Retina (tissue), 1 donor: ENCODE measurements at regions not wholly inside any gene's neighbourhood (a gene's known extent, or its start where the extent isn't known, plus 50 kb on each side); places are given as distances from the start of the nearest gene placed in this dataset.
"Not testable (repeated sequence)": the region's sequence is repeated elsewhere in the genome, so short reads cannot be mapped to it uniquely, and the experiment has no call there.

Experiments
- DNase-seq: peaks from one replicate; pipeline ENCODE4 v3.0.0-alpha.2; 2016

GRCh38 chr21:27578741-27579265 lies 611.9 kb upstream of the ADAMTS5 start:
- DNase-seq: no peak

- no peak for DNase-seq
Measured at GRCh38 chr21:27572696-27573095, 605.8 kb upstream of the ADAMTS5 start.

- DNase-seq: no peak
Measured at GRCh38 chr21:27571706-27572105, 604.8 kb upstream of the ADAMTS5 start.

GRCh38 chr21:27570306-27570868 lies 603.5 kb upstream of the ADAMTS5 start:
- no peak for DNase-seq

GRCh38 chr21:27569831-27570230 lies 602.9 kb upstream of the ADAMTS5 start:
- no peak for DNase-seq

- DNase-seq: no peak
Measured at GRCh38 chr21:27569091-27569490, 602.2 kb upstream of the ADAMTS5 start.

GRCh38 chr21:27567381-27567780 lies 600.5 kb upstream of the ADAMTS5 start:
- no peak for DNase-seq

- no peak for DNase-seq
Measured at GRCh38 chr21:27566521-27566920, 599.6 kb upstream of the ADAMTS5 start.

GRCh38 chr21:27565364-27565763 lies 598.5 kb upstream of the ADAMTS5 start:
- no peak for DNase-seq

- peak; percentile 29 for DNase-seq
Measured at GRCh38 chr21:27564684-27565301, 597.9 kb upstream of the ADAMTS5 start.

- no peak for DNase-seq
Measured at GRCh38 chr21:27562303-27562702, 595.4 kb upstream of the ADAMTS5 start.

GRCh38 chr21:27561116-27561515 lies 594.2 kb upstream of the ADAMTS5 start:
- DNase-seq: no peak

GRCh38 chr21:27557356-27557755 lies 590.5 kb upstream of the ADAMTS5 start:
- DNase-seq: no peak

- no peak for DNase-seq
Measured at GRCh38 chr21:27555996-27556395, 589.1 kb upstream of the ADAMTS5 start.

- no peak for DNase-seq
Measured at GRCh38 chr21:27550287-27550686, 583.4 kb upstream of the ADAMTS5 start.

GRCh38 chr21:27548486-27548885 lies 581.6 kb upstream of the ADAMTS5 start:
- DNase-seq: no peak

- DNase-seq: no peak
Measured at GRCh38 chr21:27545754-27546349, 579.0 kb upstream of the ADAMTS5 start.

- not testable (repeated sequence) for DNase-seq
Measured at GRCh38 chr21:27542126-27542525, 575.2 kb upstream of the ADAMTS5 start.

- no peak for DNase-seq
Measured at GRCh38 chr21:27536319-27536718, 569.4 kb upstream of the ADAMTS5 start.

- no peak for DNase-seq
Measured at GRCh38 chr21:27535188-27535587, 568.3 kb upstream of the ADAMTS5 start.

GRCh38 chr21:27534206-27534605 lies 567.3 kb upstream of the ADAMTS5 start:
- DNase-seq: no peak

GRCh38 chr21:27532076-27532475 lies 565.2 kb upstream of the ADAMTS5 start:
- DNase-seq: no peak

GRCh38 chr21:27528697-27529096 lies 561.8 kb upstream of the ADAMTS5 start:
- DNase-seq: no peak

GRCh38 chr21:27526451-27526850 lies 559.6 kb upstream of the ADAMTS5 start:
- DNase-seq: no peak
